Rectal smooth muscle tissue (tissue), 1 donor: ENCODE measurements at regions not wholly inside any gene's neighbourhood (a gene's known extent, or its start where the extent isn't known, plus 50 kb on each side); places are given as distances from the start of the nearest gene placed in this dataset.
A peak's percentile ranks its signal among the peaks of the same experiment; 100 is the strongest.

Experiments
- H3K27ac ChIP-seq: one replicate; pipeline ENCODE4 v1.7.0; 2013; ENCODE audit warnings: low read depth, low read length, inconsistent platforms
- H3K27me3 ChIP-seq: one replicate; pipeline ENCODE4 v1.7.0; 2013; ENCODE audit warnings: low read length; ENCODE audit not compliant: control insufficient read depth, insufficient read depth
- H3K36me3 ChIP-seq: one replicate; pipeline ENCODE4 v1.7.0; 2013; ENCODE audit warnings: low read length; ENCODE audit not compliant: control insufficient read depth, insufficient read depth
- H3K4me1 ChIP-seq: one replicate; pipeline ENCODE4 v1.7.0; 2013; ENCODE audit warnings: low read length; ENCODE audit not compliant: control insufficient read depth, insufficient read depth
- H3K4me3 ChIP-seq: one replicate; pipeline ENCODE4 v1.7.0; 2013; ENCODE audit warnings: low read length
- H3K9ac ChIP-seq: one replicate; pipeline ENCODE4 v1.7.0; 2013; ENCODE audit warnings: low read length

GRCh38 chr15:39431376-39431775 is 149.5 kb upstream of the THBS1 start:
- no peak overlapping the region for H3K9ac ChIP-seq
- no peak overlapping the region for H3K4me3 ChIP-seq
- no peaks in the 10 kb centered on the region for H3K27me3 ChIP-seq
- no peaks in the 10 kb centered on the region for H3K36me3 ChIP-seq
- peaks cover 24% of the 10 kb centered on the region for H3K4me1 ChIP-seq
- H3K27ac ChIP-seq: no peak overlapping the region

- Histone ChIP-seq H3K4me1 (peaks cover 24% of the 10 kb centered on the region), H3K36me3 (no peaks in the 10 kb centered on the region), H3K4me3 (no peak overlapping the region), H3K27me3 (no peaks in the 10 kb centered on the region), H3K27ac (no peak overlapping the region), H3K9ac (no peak overlapping the region)
Measured at GRCh38 chr15:39432026-39432425, 148.9 kb upstream of the THBS1 start.

- peaks cover 21% of the 10 kb centered on the region for H3K4me1 ChIP-seq
- H3K27ac ChIP-seq: peak overlapping the region; percentile 68
- no peak overlapping the region for H3K4me3 ChIP-seq
- H3K9ac ChIP-seq: no peak overlapping the region
- no peaks in the 10 kb centered on the region for H3K36me3 ChIP-seq
- H3K27me3 ChIP-seq: no peaks in the 10 kb centered on the region
Measured at GRCh38 chr15:39432912-39433348, 147.9 kb upstream of the THBS1 start.

GRCh38 chr15:39433376-39433775 is 147.5 kb upstream of the THBS1 start:
- no peak overlapping the region for H3K9ac ChIP-seq
- H3K4me3 ChIP-seq: no peak overlapping the region
- H3K36me3 ChIP-seq: no peaks in the 10 kb centered on the region
- H3K27ac ChIP-seq: peak overlapping the region; percentile 68
- no peaks in the 10 kb centered on the region for H3K27me3 ChIP-seq
- H3K4me1 ChIP-seq: peaks cover 21% of the 10 kb centered on the region

- Histone ChIP-seq H3K9ac (no peak overlapping the region), H3K4me1 (peaks cover 21% of the 10 kb centered on the region), H3K4me3 (no peak overlapping the region), H3K27ac (peak overlapping the region; percentile 68), H3K27me3 (no peaks in the 10 kb centered on the region), H3K36me3 (no peaks in the 10 kb centered on the region)
Measured at GRCh38 chr15:39434163-39434562, 146.7 kb upstream of the THBS1 start.

GRCh38 chr15:39434751-39435238 is 146.1 kb upstream of the THBS1 start:
- H3K36me3 ChIP-seq: no peaks in the 10 kb centered on the region
- no peak overlapping the region for H3K9ac ChIP-seq
- H3K27ac ChIP-seq: peak overlapping the region; percentile 68
- peaks cover 21% of the 10 kb centered on the region for H3K4me1 ChIP-seq
- H3K27me3 ChIP-seq: no peaks in the 10 kb centered on the region
- no peak overlapping the region for H3K4me3 ChIP-seq

GRCh38 chr15:39435244-39435643 is 145.6 kb upstream of the THBS1 start:
- H3K4me3 ChIP-seq: no peak overlapping the region
- no peaks in the 10 kb centered on the region for H3K36me3 ChIP-seq
- H3K27me3 ChIP-seq: no peaks in the 10 kb centered on the region
- no peak overlapping the region for H3K9ac ChIP-seq
- H3K27ac ChIP-seq: no peak overlapping the region
- H3K4me1 ChIP-seq: peaks cover 21% of the 10 kb centered on the region

- Histone ChIP-seq H3K27me3 (no peaks in the 10 kb centered on the region), H3K9ac (no peak overlapping the region), H3K36me3 (no peaks in the 10 kb centered on the region), H3K4me1 (peaks cover 10% of the 10 kb centered on the region), H3K4me3 (no peak overlapping the region), H3K27ac (no peak overlapping the region)
Measured at GRCh38 chr15:39438260-39438659, 142.6 kb upstream of the THBS1 start.

- H3K27me3 ChIP-seq: no peaks in the 10 kb centered on the region
- H3K9ac ChIP-seq: no peak overlapping the region
- no peak overlapping the region for H3K4me3 ChIP-seq
- peaks cover 6% of the 10 kb centered on the region for H3K4me1 ChIP-seq
- H3K27ac ChIP-seq: no peak overlapping the region
- no peaks in the 10 kb centered on the region for H3K36me3 ChIP-seq
Measured at GRCh38 chr15:39438799-39439592, 141.9 kb upstream of the THBS1 start.

- Histone ChIP-seq H3K4me1 (no peaks in the 10 kb centered on the region), H3K4me3 (no peak overlapping the region), H3K36me3 (no peaks in the 10 kb centered on the region), H3K9ac (no peak overlapping the region), H3K27ac (no peak overlapping the region), H3K27me3 (no peaks in the 10 kb centered on the region)
Measured at GRCh38 chr15:39442898-39443297, 138.0 kb upstream of the THBS1 start.

- Histone ChIP-seq H3K27ac (no peak overlapping the region), H3K9ac (no peak overlapping the region), H3K27me3 (no peaks in the 10 kb centered on the region), H3K36me3 (no peaks in the 10 kb centered on the region), H3K4me1 (no peaks in the 10 kb centered on the region), H3K4me3 (no peak overlapping the region)
Measured at GRCh38 chr15:39443659-39444219, 137.1 kb upstream of the THBS1 start.

- H3K36me3 ChIP-seq: no peaks in the 10 kb centered on the region
- H3K4me1 ChIP-seq: no peaks in the 10 kb centered on the region
- no peaks in the 10 kb centered on the region for H3K27me3 ChIP-seq
- H3K4me3 ChIP-seq: no peak overlapping the region
- H3K27ac ChIP-seq: no peak overlapping the region
- H3K9ac ChIP-seq: no peak overlapping the region
Measured at GRCh38 chr15:39444735-39445470, 136.0 kb upstream of the THBS1 start.
